Heart right ventricle (tissue), 16 donors: ENCODE measurements at regions not wholly inside any gene's neighbourhood (a gene's known extent, or its start where the extent isn't known, plus 50 kb on each side); places are given as distances from the start of the nearest gene placed in this dataset.
"Not testable (repeated sequence)": the region's sequence is repeated elsewhere in the genome, so short reads cannot be mapped to it uniquely, and the experiment has no call there.

Source experiments
- ATAC-seq, 8 donors: fragments of 200-7000 bp; cut with Tn5 transposase; one replicate each; pipeline ENCODE4 v1.9.1; 2020; ENCODE audit warnings: mild to moderate bottlenecking in 8 of 8, moderate library complexity in 8 of 8, moderate number of reproducible peaks in 1 of 8
- DNase-seq, 2 donors: peaks; one replicate each; pipeline ENCODE4 v3.0.0-alpha.2; 2020
- H3K27ac ChIP-seq, 10 donors: fragments of 200-600 bp; sonication (generic) in 2 of 10; one replicate each; pipeline versions ENCODE4 v1.5.0 to v1.8.0; 2020 to 2022; ENCODE audit warnings: mild to moderate bottlenecking in 3 of 10
- H3K27me3 ChIP-seq, 7 donors: fragments of 200-600 bp; one replicate each; pipeline ENCODE4 v1.8.0; 2021 to 2022; ENCODE audit warnings: mild to moderate bottlenecking in 2 of 7
- H3K36me3 ChIP-seq, 9 donors: fragments of 200-600 bp; sonication (generic) in 1 of 9; one replicate each; pipeline versions ENCODE4 v1.5.0 to v1.8.0; 2020 to 2022; ENCODE audit warnings: mild to moderate bottlenecking in 2 of 9
- H3K4me1 ChIP-seq, 9 donors: fragments of 200-600 bp; sonication (generic) in 1 of 9; one replicate each; pipeline versions ENCODE4 v1.5.0 to v1.8.0; 2020 to 2022; ENCODE audit warnings: mild to moderate bottlenecking in 4 of 9
- H3K4me3 ChIP-seq, 10 donors: fragments of 200-600 bp; sonication (generic) in 2 of 10; one replicate each; pipeline versions ENCODE4 v1.5.0 to v1.8.0; 2020 to 2022; ENCODE audit warnings: mild to moderate bottlenecking in 7 of 10, moderate library complexity in 2 of 10
- H3K9me3 ChIP-seq, 11 donors: fragments of 200-600 bp in 10 of 11; sonication (generic) in 2 of 11; one replicate each; pipeline versions ENCODE4 v1.5.0 to v1.8.0; 2013 to 2022; ENCODE audit warnings: mild to moderate bottlenecking in 2 of 11, control low read depth in 1 of 11, moderate library complexity in 1 of 11
- CTCF ChIP-seq, 9 donors: fragments of 200-600 bp; sonication (generic) in 2 of 9; IDR thresholded peaks; one replicate each; pipeline versions ENCODE4 v1.5.0 to v1.8.0; 2021 to 2022; ENCODE audit warnings: antibody characterized with exemption in 9 of 9, mild to moderate bottlenecking in 5 of 9, moderate library complexity in 1 of 9
- WGBS, 2 donors: extraction: QIAGEN DNeasy Blood & Tissue Kit; methylation state at CpG; one replicate each; pipeline ENCODE4 v1.1.7; 2013; ENCODE audit warnings: inconsistent platforms in 1 of 2; 5-methylcytosine and 5-hydroxymethylcytosine counted together
- intact Hi-C, 10 donors: fragments of 100-400 bp; cut with DNase I; formaldehyde crosslinking; loops; one replicate each; pipeline versions ENCODE4 v1.11.1 to v1.14.2; 2022
- donor health status: Arrhythmogenic right ventricular cardiomyopathy.
- donor health status: ischemic (EF 13 %, LVEDD 7.1; RV severe dilation, severe dysfunction).
- donor health status: healthy with polysubstance abuse.
- donor health status: DM: no; HTN: yes; CAD: no.
- donor health status: DM: no; HTN: no; CAD: no.
- donor health status: ischemic (EF 25% LVEDD 6.9; RV normal size, moderate dysfunction).
- donor health status: ischemic (EF 25% LVEDD 5.7; RV mildly dilated, moderate dysfunction).
- donor health status: healthy.
- donor health status: DM: yes; HTN: yes; CAD: no.
- donor health status: Ischemic cardiomyopathy.
- donor health status: ischemic (EF 35%, LVEDD 5.7; RV mildly dilated, moderate dysfunction).
- donor health status: nonischemic (EF 11% LVEDD 7.7; RV severe dilation, severe dysfunction).
- donor health status: DM: yes; HTN: yes; CAD: no.
- donor health status: PGD.
- donor health status: ischemic (EF 29% LVEDD 5.4; RV normal size, mild dysfunction).
- donor health status: nonischemic (EF 23%, LVEDD 6.1; RV moderate dilation, normal function).

GRCh38 chrX:122220644-122221373 lies 963.3 kb upstream of the GRIA3 start:
- intact Hi-C loops, result no loop called here
- Histone ChIP-seq H3K4me1 (no peaks in the 10 kb centered on the region), H3K27me3 (peaks cover 0 to 8% (median 0%) of the 10 kb centered on the region in 7 donors), H3K27ac (no peak overlapping the region), H3K4me3 (no peak overlapping the region), H3K9me3 (no peaks in the 10 kb centered on the region), H3K36me3 (no peaks in the 10 kb centered on the region)
- 39 to 44% methylated on average over 3 of the region's 3 CpGs for WGBS, 2 donors
- no peak for TF ChIP-seq CTCF (IDR thresholded peaks at IDR 0.05)
- DNase-seq, result no peak
- ATAC-seq, result no peak

GRCh38 chrX:122221810-122222209 lies 962.3 kb upstream of the GRIA3 start:
- H3K36me3 ChIP-seq, H3K4me3 ChIP-seq, H3K9me3 ChIP-seq, intact Hi-C loops, ATAC-seq, H3K27ac ChIP-seq, H3K27me3 ChIP-seq, H3K4me1 ChIP-seq, DNase-seq: not testable (repeated sequence)
- 9 to 23% methylated on average over 2 to 4 of the region's 4 CpGs for WGBS, 2 donors

GRCh38 chrX:122224137-122224536 lies 959.9 kb upstream of the GRIA3 start:
- H3K9me3 ChIP-seq, H3K4me1 ChIP-seq, ATAC-seq, H3K27ac ChIP-seq, H3K27me3 ChIP-seq, H3K4me3 ChIP-seq, DNase-seq, intact Hi-C loops, H3K36me3 ChIP-seq: not testable (repeated sequence)
- 19 to 44% methylated on average over 6 to 9 of the region's 9 CpGs for WGBS, 2 donors

GRCh38 chrX:122238801-122239200 lies 945.3 kb upstream of the GRIA3 start:
- no peak for DNase-seq
- no peak overlapping the region for H3K4me3 ChIP-seq
- H3K9me3 ChIP-seq, result peaks cover 0 to 8% (median 0%) of the 10 kb centered on the region in 11 donors
- no peak overlapping the region for H3K27ac ChIP-seq
- TF ChIP-seq CTCF (IDR thresholded peaks at IDR 0.05), result no peak
- ATAC-seq, result no peak
- H3K36me3 ChIP-seq, result no peaks in the 10 kb centered on the region
- no peaks in the 10 kb centered on the region for H3K4me1 ChIP-seq
- H3K27me3 ChIP-seq, result no peaks in the 10 kb centered on the region
- intact Hi-C loops, result no loop called here

- H3K36me3 ChIP-seq, result no peaks in the 10 kb centered on the region
- no peak overlapping the region for H3K27ac ChIP-seq
- H3K4me1 ChIP-seq, result no peaks in the 10 kb centered on the region
- ATAC-seq (no peak), DNase-seq (no peak)
- WGBS, 2 donors, result 83% methylated on average over 7 of the region's 7 CpGs
- intact Hi-C loops, result no loop called here
- peaks cover 0 to 8% (median 0%) of the 10 kb centered on the region in 11 donors for H3K9me3 ChIP-seq
- no peak overlapping the region for H3K4me3 ChIP-seq
- TF ChIP-seq CTCF (IDR thresholded peaks at IDR 0.05), result no peak
- H3K27me3 ChIP-seq, result no peaks in the 10 kb centered on the region
These were observed 942.1 kb upstream of the GRIA3 start for GRCh38 chrX:122241959-122242358.
